ENCODE measurements at regions not wholly inside any gene's neighbourhood (a gene's known extent, or its start where the extent isn't known, plus 50 kb on each side); places are given as distances from the start of the nearest gene placed in this dataset.

- no peak for TF ChIP-seq EZH2 (IDR thresholded peaks at IDR 0.05; ENCODE audit: low read length)
- TF ChIP-seq, protein P1, sequence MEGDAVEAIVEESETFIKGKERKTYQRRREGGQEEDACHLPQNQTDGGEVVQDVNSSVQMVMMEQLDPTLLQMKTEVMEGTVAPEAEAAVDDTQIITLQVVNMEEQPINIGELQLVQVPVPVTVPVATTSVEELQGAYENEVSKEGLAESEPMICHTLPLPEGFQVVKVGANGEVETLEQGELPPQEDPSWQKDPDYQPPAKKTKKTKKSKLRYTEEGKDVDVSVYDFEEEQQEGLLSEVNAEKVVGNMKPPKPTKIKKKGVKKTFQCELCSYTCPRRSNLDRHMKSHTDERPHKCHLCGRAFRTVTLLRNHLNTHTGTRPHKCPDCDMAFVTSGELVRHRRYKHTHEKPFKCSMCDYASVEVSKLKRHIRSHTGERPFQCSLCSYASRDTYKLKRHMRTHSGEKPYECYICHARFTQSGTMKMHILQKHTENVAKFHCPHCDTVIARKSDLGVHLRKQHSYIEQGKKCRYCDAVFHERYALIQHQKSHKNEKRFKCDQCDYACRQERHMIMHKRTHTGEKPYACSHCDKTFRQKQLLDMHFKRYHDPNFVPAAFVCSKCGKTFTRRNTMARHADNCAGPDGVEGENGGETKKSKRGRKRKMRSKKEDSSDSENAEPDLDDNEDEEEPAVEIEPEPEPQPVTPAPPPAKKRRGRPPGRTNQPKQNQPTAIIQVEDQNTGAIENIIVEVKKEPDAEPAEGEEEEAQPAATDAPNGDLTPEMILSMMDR (optimal IDR thresholded peaks at IDR 0.05 in 1 of 3, IDR thresholded peaks at IDR 0.05 in 1 of 3, conservative IDR thresholded peaks at IDR 0.05 in 1 of 3; ENCODE audit: extremely low read depth in 1 of 3, insufficient read depth in 2 of 3, low read length in 3 of 3): no peak
- Histone ChIP-seq H3K9me3 (ENCODE audit: control insufficient read depth, low read depth, low read length) (no peaks in the 10 kb centered on the region), H3K79me2 (ENCODE audit: control insufficient read depth, insufficient read depth, low read length) (peaks cover 56% of the 10 kb centered on the region), H3K9me1 (ENCODE audit: control insufficient read depth, extremely low read depth, insufficient read depth, low read length) (peaks cover 4% of the 10 kb centered on the region), H3K27me3 (ENCODE audit: control insufficient read depth, extremely low read depth, insufficient read depth, low read length) (no peaks in the 10 kb centered on the region), H3K4me3 (ENCODE audit: control insufficient read depth in 2 of 3, extremely low read depth in 1 of 3, insufficient read depth in 2 of 3, low read depth in 1 of 3, low read length in 3 of 3) (no peak overlapping the region), H3K4me2 (ENCODE audit: control insufficient read depth, extremely low read depth, insufficient read depth, low read depth, low read length) (no peak overlapping the region), H4K20me1 (ENCODE audit: control insufficient read depth, extremely low read depth, insufficient read depth, low read length) (no peaks in the 10 kb centered on the region), H3K27ac (ENCODE audit: control insufficient read depth, insufficient read depth, low read length) (no peak overlapping the region), H3K4me1 (ENCODE audit: control insufficient read depth, extremely low read depth, insufficient read depth, low read length) (peaks cover 49% of the 10 kb centered on the region), H2AFZ (ENCODE audit: control insufficient read depth, low read length) (no peak overlapping the region), H3K36me3 (ENCODE audit: control insufficient read depth in 2 of 2, extremely low read depth in 1 of 2, insufficient read depth in 2 of 2, low read length in 2 of 2) (peaks cover 25 to 29% of the 10 kb centered on the region in 2 experiments), H3K9ac (ENCODE audit: control insufficient read depth, extremely low read depth, insufficient read depth, low read length) (no peak overlapping the region)
- FAIRE-seq (no peak), DNase-seq (ENCODE audit: low read depth, low spot score) (no peak)
- dilution Hi-C loops (cut with MboI; ENCODE audit: extremely low pct_ligation_motif_present, low sequenced_read_pairs): no loop called here
Measured at GRCh38 chr19:46922465-46922864, 61.7 kb downstream of the ARHGAP35 start.

DNA sequence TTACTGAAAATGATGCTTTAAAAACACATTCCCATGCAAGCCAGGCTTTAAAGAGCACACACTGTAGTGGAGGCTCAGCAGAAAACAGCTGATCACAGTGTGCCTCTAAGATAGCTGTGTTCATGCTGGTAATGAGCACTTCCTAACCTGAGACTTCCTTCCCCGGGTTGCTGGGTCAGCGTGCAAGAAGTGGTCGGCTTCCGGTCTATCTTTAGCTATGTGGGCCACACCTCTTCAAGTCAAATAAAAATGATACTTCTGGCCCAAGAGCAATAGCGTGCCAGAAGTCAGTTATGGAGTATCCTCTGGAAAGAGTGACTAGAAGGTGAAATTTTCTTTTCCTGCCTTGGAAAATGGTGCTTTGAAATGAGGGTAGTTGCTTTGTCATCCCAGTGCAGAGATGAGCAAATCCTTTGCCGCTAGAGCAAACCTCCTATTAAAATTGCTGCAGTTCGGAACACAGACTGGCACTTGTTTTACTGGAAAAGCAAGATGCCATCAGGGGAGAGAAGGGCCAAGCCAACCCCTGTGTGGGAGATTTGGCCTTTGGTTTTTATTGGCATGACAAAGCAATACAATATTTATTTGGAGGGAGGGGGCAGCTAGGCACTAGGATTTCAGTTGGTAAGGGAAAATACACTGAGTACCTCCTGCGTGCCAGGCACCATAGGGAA, 64.2 kb downstream of the ARHGAP35 start:
- Histone ChIP-seq H3K9ac (ENCODE audit: control insufficient read depth, extremely low read depth, insufficient read depth, low read length) (peak overlapping the region; percentile 62), H3K36me3 (ENCODE audit: control insufficient read depth in 2 of 2, extremely low read depth in 1 of 2, insufficient read depth in 2 of 2, low read length in 2 of 2) (peaks cover 15 to 16% of the 10 kb centered on the region in 2 experiments), H3K27ac (ENCODE audit: control insufficient read depth, insufficient read depth, low read length) (peak overlapping the region; percentile 89), H3K4me1 (ENCODE audit: control insufficient read depth, extremely low read depth, insufficient read depth, low read length) (peaks cover 57% of the 10 kb centered on the region), H3K79me2 (ENCODE audit: control insufficient read depth, insufficient read depth, low read length) (peaks cover 64% of the 10 kb centered on the region), H3K9me1 (ENCODE audit: control insufficient read depth, extremely low read depth, insufficient read depth, low read length) (no peaks in the 10 kb centered on the region), H3K4me2 (ENCODE audit: control insufficient read depth, extremely low read depth, insufficient read depth, low read depth, low read length) (peak overlapping the region; percentile 82), H3K9me3 (ENCODE audit: control insufficient read depth, low read depth, low read length) (no peaks in the 10 kb centered on the region), H3K27me3 (ENCODE audit: control insufficient read depth, extremely low read depth, insufficient read depth, low read length) (no peaks in the 10 kb centered on the region), H2AFZ (ENCODE audit: control insufficient read depth, low read length) (no peak overlapping the region), H3K4me3 (ENCODE audit: control insufficient read depth in 2 of 3, extremely low read depth in 1 of 3, insufficient read depth in 2 of 3, low read depth in 1 of 3, low read length in 3 of 3) (peak overlapping the region in 1 of 3 experiments; percentile 5), H4K20me1 (ENCODE audit: control insufficient read depth, extremely low read depth, insufficient read depth, low read length) (no peaks in the 10 kb centered on the region)
- FAIRE-seq (peak; percentile 46), DNase-seq (ENCODE audit: low read depth, low spot score) (no peak)
- dilution Hi-C loops (cut with MboI; ENCODE audit: extremely low pct_ligation_motif_present, low sequenced_read_pairs): no loop called here
- TF ChIP-seq, protein P1 (optimal IDR thresholded peaks at IDR 0.05 in 1 of 3, IDR thresholded peaks at IDR 0.05 in 1 of 3, conservative IDR thresholded peaks at IDR 0.05 in 1 of 3; ENCODE audit: extremely low read depth in 1 of 3, insufficient read depth in 2 of 3, low read length in 3 of 3): no peak

Measured in keratinocyte (primary cell).